NCI-H774 (cell line): ENCODE measurements at regions not wholly inside any gene's neighbourhood (a gene's known extent, or its start where the extent isn't known, plus 50 kb on each side); places are given as distances from the start of the nearest gene placed in this dataset.

Experiments used
- DNase-seq: peaks from one replicate; lab custom pipeline; 2025; lab: John Stamatoyannopoulos, UW

DNA sequence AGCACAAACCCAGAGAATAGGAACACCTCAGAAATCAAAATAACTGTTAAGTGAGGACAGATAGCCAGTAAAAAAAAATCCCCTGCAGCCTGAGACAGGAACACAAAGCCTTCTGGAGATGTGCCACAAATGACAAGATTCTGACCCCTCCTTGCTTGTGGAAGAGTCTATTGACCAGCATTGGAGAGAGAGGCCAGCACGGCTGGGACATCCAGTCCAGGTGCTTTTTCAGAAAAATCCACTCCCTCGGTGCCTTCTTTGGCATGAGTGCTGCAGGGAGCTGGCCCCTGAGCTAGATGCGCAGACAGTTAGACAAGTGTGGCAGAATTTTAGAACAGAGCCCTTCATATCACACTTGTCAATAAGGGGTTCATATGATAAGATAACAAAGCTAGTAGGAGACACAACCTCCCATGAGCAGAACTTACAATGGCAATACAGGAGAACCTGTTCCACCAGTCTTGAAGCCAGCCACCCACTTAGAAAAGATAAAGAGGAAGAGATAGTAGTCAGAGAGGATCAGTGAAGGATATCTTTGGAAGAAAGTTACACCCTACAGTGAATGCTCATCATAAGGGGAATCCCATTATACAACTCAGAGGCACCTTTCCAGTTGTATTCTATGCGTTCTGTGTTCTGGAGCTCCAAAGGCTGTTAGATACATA, 298.4 kb downstream of the TLE1 start:
- no peak for DNase-seq

- DNase-seq: no peak
Measured at GRCh38 chr9:81389569-81389993, 299.8 kb downstream of the TLE1 start.

GRCh38 chr9:81388831-81389230, 300.5 kb downstream of the TLE1 start:
- no peak for DNase-seq

DNA sequence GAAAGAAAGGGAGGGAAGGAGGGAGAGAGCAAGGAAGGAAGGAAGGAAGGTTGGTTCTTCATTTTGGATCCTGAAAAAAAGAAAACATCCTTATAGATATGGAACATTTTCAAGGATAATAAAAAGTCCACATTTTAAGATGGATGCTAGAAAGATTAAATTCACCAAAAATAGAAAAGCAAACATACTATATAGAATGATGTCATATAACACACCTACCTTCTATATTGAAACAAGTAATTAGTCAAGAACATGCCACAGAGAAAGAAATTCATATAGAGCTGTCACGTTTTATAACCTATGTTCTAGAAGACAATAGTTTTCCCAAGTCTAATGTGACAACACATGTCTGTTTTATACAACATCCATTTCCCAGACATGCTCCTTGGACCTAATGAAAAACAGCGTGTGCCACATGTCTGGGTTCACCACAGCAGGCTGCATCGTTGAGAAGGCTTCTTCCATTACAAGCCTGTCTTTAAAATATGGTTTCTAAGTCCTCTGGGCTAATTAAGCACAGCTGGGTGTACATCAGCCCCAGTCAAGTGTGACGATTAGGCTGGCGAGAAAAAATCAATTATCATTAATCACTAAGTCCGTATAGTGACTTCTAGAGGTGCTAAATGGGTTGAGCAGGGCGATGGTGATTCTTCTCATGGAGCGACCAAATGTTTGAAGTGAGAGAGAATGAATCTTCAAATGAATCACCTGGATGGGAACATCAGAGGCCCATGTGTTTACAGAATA, 301.8 kb downstream of the TLE1 start:
- no peak for DNase-seq

DNA sequence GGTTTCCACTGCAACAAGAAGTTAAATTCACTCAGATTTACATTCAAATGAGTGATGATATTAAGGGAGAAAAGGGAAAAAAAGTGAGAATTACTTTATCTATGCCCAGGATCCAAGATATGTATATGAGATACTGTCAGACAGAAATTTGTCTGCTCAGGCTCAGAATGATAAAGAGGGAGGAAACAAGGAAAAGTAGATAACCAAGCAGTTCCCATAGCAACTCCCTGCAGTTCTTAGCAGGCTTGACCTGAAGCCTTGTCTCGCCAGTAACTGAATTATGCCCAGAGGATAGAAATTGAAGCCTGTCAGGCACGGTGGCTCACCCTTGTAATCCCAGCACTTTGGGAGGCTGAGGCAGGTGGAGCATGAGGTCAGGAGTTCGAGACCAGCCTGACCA, 304.4 kb downstream of the TLE1 start:
- DNase-seq: no peak

DNA sequence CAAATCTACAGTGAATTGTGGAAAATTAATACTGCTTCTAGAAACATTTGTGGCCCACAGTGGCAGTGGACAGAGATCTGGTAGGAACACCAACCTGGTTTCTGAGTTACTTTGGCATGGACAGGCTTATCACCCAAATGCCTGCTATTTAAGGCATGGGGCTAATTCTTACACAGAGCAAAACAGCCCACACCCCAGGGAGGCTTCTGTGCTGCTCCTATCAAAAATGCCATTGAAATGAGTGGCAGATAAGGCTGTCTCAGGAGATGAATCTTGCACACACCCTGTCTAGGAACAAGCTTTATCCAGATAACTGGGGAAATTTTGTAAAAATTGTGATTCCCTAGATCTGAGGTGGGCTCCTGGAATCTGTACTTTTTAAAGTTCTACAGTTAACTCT, 307.1 kb downstream of the TLE1 start:
- no peak for DNase-seq

GRCh38 chr9:81381694-81382093, 307.7 kb downstream of the TLE1 start:
- no peak for DNase-seq

- no peak for DNase-seq
Measured at GRCh38 chr9:81380504-81381359, 308.6 kb downstream of the TLE1 start.

- no peak for DNase-seq
Measured at GRCh38 chr9:81379655-81380054, 309.7 kb downstream of the TLE1 start.

GRCh38 chr9:81377921-81378320, 311.4 kb downstream of the TLE1 start:
- DNase-seq: no peak

DNA sequence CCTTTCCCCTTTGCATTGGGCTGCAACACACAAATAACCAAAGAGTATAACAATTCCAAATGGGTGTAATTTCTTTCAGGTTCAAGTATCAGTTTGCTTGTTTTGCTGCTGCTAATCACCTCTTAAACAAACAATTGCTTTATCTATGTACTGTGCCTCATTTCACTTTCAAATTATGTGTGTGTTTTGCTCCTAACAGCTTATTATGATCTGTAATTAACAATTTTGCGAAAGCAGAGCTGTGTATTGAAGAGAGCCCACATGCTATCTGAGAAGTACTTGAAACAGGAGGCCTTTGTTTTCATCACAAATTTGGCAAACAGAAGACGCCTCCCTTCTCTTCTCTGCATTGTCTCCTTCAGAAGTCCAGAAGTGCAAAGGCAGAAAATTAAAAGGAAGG, 312.0 kb downstream of the TLE1 start:
- peak; percentile 22 for DNase-seq

- no peak for DNase-seq
Measured at GRCh38 chr9:81375187-81376100, 313.9 kb downstream of the TLE1 start.

DNA sequence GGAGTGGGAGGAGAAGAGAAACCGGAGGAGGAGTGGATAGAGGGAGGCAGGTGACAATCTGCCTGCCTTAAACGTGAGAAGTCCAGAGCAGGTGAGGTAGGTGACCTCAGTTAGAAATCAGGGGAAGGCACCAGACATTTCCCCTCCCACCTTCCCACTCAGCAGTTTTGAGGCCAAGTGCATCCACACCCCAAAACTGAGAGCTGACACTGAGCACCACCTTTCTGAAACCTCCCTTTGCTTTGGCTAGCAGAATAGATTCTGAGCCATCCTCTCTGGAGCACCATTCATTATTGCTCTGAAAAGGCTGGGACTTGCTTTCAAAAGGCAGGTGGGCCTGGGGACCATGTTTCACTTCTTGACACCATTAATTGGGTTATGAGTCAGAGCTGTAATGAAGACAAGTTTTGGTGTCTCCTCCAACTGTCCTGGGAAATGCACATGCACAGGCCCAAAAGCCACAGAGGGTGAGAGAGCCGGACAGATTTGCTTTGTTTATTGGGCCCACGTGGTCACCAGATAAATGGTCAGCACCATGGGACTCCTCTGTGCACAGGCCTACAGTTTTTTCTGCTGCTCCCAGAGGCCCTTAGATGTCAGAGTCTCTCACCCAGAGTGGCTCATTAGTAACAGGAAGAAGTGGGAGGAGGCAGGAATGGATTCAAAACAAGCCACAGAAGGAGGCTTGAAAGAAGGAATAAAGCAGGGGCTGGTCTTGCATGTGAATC, 314.7 kb downstream of the TLE1 start:
- no peak for DNase-seq

DNA sequence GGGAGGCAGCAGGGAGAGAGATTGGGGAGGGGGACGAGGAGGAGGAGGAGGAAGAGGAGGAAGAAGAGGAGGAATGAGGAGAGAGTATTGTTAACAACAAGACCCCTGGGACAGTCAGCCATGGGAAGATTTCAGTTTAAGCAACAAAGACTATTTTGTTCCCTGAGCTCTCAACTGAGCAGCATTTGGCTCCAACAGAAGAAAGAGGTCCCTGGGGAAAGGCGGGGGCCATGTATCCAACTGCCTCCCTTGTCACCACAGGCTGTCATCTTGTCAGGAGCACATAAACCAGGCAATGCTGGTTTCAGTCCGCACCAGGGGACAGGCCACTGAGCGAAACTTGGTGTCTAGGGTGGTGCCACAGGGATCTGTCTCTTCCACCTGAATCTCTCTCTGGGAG, 316.1 kb downstream of the TLE1 start:
- no peak for DNase-seq

DNA sequence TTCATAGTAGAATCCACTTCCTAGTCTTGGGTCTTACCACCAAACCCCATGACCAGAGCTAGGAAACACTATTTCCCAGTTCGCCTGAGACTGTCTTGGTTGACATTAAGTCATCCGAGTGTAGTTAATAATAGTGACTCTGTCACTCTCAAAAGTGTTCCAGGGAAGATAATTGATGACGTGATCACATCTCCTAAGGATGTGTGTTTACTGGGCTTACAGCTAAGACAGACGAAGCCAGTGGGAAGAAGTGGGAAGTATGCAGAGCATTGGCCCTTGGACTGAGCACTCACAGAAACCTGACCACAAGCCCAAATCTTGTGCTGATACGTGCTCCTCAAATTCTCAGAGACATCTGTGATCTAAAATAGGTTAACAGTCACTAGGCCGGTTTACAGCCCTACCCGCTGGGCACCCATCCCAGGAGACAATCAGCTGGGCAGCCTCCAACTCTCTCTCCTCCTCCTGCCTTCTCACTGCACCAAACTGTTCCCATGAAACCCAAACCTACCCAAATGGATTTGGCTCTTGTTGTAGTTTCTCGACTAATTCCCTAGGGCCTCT, 316.6 kb downstream of the TLE1 start:
- DNase-seq: no peak

DNA sequence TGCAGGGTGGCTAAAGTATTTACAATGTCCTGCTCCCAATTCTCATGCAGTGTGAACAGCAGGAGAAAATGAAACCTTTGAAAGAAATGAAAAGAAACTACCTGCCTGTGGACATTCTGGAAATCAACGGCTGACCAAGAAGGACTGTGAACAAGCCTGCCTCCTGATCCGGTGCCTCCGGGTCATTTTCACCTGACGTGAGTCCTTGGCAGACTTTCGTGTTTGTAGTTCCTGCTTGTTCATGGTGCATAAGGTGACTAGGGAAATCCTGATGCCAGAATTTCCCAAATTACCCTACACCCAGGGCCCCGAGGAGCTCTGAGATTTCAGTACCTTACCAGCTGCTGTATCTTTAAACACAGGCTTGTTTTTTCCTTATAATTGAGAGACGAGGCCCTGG, 317.5 kb downstream of the TLE1 start:
- no peak for DNase-seq

DNA sequence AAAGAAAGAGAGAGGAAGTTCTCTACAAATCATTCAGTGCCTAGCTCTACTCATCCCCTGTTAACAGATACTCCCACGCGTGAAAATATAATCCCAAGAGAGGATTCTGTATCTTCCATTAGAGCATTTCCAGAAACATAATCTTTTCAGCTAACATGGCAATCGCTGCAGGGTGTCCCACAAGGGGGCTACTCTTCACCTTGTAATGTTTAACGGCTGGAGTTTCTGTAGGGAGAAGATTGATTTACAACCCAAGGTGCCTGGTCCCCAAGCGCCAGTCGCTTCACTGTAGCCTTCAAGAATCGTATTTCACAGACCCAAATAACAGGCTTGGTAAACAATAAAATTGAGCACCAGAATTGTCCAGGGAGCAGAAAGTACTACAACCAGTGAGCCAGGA, 318.7 kb downstream of the TLE1 start:
- DNase-seq: no peak

DNA sequence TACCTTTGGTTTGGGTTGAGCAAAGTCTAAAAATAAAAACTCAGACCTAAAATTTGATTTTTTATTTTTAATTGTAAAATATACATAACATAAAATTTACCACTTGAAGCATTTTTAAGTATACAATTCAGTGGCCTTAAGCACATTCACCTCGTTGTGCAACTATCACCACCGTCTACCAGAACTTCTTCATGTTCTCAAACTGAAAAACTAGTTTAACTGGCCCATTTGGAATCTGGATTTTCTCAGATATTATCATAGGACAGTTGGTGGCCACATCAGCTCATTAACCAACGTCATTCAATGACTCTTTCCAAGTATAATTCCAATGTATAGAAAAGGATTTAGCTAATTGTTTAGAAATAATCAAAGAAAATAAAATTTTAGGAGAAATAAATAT, 319.3 kb downstream of the TLE1 start:
- DNase-seq: no peak

DNA sequence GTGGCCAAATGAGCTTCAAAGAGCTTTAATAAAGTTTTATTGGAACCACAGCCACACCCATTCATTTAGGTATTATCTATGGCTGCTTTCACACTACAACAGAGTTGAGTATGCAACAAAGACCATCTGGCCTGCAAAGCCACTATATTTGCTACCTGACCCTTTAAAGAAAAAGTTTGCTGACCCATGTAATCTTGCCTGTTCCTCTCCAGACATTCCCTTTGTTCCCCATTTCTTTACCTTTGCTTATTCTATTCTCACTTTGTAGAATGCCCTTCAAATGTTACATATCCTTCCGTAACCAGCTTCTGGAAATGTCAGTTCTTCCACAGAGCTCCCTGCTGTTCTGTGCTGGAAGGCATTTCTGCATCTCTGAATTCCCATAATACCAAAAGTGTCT, 320.2 kb downstream of the TLE1 start:
- DNase-seq: no peak

DNA sequence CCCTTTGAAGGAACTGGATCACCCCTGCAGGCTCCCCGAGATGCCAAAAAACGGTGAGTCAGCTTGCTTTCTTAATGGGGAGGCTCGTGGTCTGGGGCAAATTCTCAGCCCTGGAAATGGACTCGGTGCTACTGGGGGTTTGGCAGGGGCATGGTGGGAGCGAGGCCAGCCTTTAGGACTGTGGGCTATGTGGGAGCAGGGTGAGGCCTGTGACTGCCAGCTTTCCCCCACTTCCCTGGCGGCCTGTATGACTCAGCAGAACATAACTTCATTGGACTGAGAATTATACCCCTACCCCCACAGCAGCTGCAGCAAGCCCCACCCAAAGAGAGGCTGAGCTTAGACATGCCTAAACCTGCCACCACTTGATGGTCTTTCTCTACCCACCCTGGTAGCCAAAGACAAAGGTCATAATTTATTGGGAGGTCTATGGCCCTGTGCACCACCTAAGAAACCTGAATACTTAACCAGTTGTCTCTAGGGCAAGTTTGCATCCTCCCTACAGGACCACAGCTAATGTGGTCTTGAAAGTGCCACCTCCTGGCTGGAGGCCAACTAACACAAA, 325.3 kb downstream of the TLE1 start:
- DNase-seq: no peak
